Trophoblast cell (in vitro differentiated cells and primary cell): ENCODE measurements at regions not wholly inside any gene's neighbourhood (a gene's known extent, or its start where the extent isn't known, plus 50 kb on each side); places are given as distances from the start of the nearest gene placed in this dataset.

Experiments used
- DNase-seq, 2 donors: peaks; one replicate each; pipeline ENCODE4 v3.0.0-alpha.2; 2016
- H2AFZ ChIP-seq: 2 replicates; pipeline ENCODE4 v1.6.1; 2013; ENCODE audit warnings: low read length, moderate library complexity, mild to moderate bottlenecking; ENCODE audit not compliant: insufficient read depth, poor library complexity
- H2AK5ac ChIP-seq: 2 replicates; pipeline ENCODE4 v1.6.1; 2013; ENCODE audit warnings: mild to moderate bottlenecking, low read length
- H2BK120ac ChIP-seq: 2 replicates; pipeline ENCODE4 v1.6.1; 2013; ENCODE audit warnings: low read length, mild to moderate bottlenecking, moderate library complexity; ENCODE audit not compliant: insufficient read depth, poor library complexity
- H2BK12ac ChIP-seq: 2 replicates; pipeline ENCODE4 v1.6.1; 2013; ENCODE audit warnings: mild to moderate bottlenecking, low read length, moderate library complexity
- H2BK5ac ChIP-seq: 2 replicates; pipeline ENCODE4 v1.6.1; 2013; ENCODE audit warnings: low read length, low read depth, moderate library complexity, mild to moderate bottlenecking; ENCODE audit not compliant: poor library complexity
- H3K14ac ChIP-seq: 2 replicates; pipeline ENCODE4 v1.6.1; 2013; ENCODE audit warnings: mild to moderate bottlenecking, low read length
- H3K18ac ChIP-seq: 2 replicates; pipeline ENCODE4 v1.6.1; 2013; ENCODE audit warnings: mild to moderate bottlenecking, low read length
- H3K23ac ChIP-seq: 2 replicates; pipeline ENCODE4 v1.6.1; 2013; ENCODE audit warnings: low read length
- H3K27ac ChIP-seq: 2 replicates; pipeline ENCODE4 v1.5.1; 2013; ENCODE audit warnings: low read depth, mild to moderate bottlenecking, inconsistent platforms, low read length, moderate library complexity
- H3K27me3 ChIP-seq: 2 replicates; pipeline ENCODE4 v1.6.1; 2013; ENCODE audit warnings: inconsistent platforms, mild to moderate bottlenecking, low read length, moderate library complexity; ENCODE audit not compliant: insufficient read depth
- H3K36me3 ChIP-seq, 2 experiments: 1 replicate in 1 of 2; 2 replicates in 1 of 2; pipeline ENCODE4 v1.6.1; 2013; ENCODE audit warnings: low read length in 2 of 2, mild to moderate bottlenecking in 2 of 2, moderate library complexity in 1 of 2; ENCODE audit not compliant: insufficient read depth in 2 of 2, control insufficient read depth in 1 of 2
- H3K4ac ChIP-seq: 2 replicates; pipeline ENCODE4 v1.6.1; 2013; ENCODE audit warnings: low read depth, mild to moderate bottlenecking, low read length, moderate library complexity
- H3K4me1 ChIP-seq, 2 experiments: 1 replicate in 1 of 2; 2 replicates in 1 of 2; pipeline ENCODE4 v1.6.1; 2013; ENCODE audit warnings: low read length in 2 of 2, mild to moderate bottlenecking in 2 of 2, moderate library complexity in 1 of 2; ENCODE audit not compliant: insufficient read depth in 2 of 2, control insufficient read depth in 1 of 2
- H3K4me2 ChIP-seq: 2 replicates; pipeline ENCODE4 v1.6.1; 2013; ENCODE audit warnings: inconsistent platforms, mild to moderate bottlenecking, low read length, moderate library complexity
- H3K4me3 ChIP-seq: 2 replicates; pipeline ENCODE4 v1.5.1; 2013; ENCODE audit warnings: mild to moderate bottlenecking, low read depth, low read length, inconsistent platforms
- H3K79me1 ChIP-seq: one replicate; pipeline ENCODE4 v1.6.1; 2013; ENCODE audit warnings: low read length
- H3K79me2 ChIP-seq: 2 replicates; pipeline ENCODE4 v1.6.1; 2013; ENCODE audit warnings: low read length, mild to moderate bottlenecking; ENCODE audit not compliant: control insufficient read depth, insufficient read depth, poor library complexity
- H3K9ac ChIP-seq: 2 replicates; pipeline ENCODE4 v1.6.1; 2013; ENCODE audit warnings: mild to moderate bottlenecking, low read length
- H3K9me3 ChIP-seq: 2 replicates; pipeline ENCODE4 v1.6.1; 2013; ENCODE audit warnings: low read depth, mild to moderate bottlenecking, control low read depth, inconsistent platforms, low read length; ENCODE audit not compliant: insufficient read depth
- H4K12ac ChIP-seq: 2 replicates; pipeline ENCODE4 v1.6.1; 2013; ENCODE audit warnings: low read depth, mild to moderate bottlenecking, low read length, moderate library complexity
- H4K8ac ChIP-seq: 2 replicates; pipeline ENCODE4 v1.6.1; 2013; ENCODE audit warnings: low read depth, mild to moderate bottlenecking, low read length, moderate library complexity
- H4K91ac ChIP-seq: one replicate; pipeline ENCODE4 v1.6.1; 2013; ENCODE audit warnings: low read depth, mild to moderate bottlenecking, low read length, moderate library complexity
- WGBS: extraction: QIAGEN DNeasy Blood & Tissue Kit; methylation state at CpG from one replicate; pipeline ENCODE4 v1.1.7; 2013; ENCODE audit warnings: missing lambda C conversion rate; ENCODE audit not compliant: insufficient read length, insufficient coverage; ENCODE audit errors: extremely low coverage; 5-methylcytosine and 5-hydroxymethylcytosine counted together

GRCh38 chr18:27582760-27583412 is 397.8 kb upstream of the CHST9 start:
- Histone ChIP-seq H2BK12ac (no peak overlapping the region), H3K79me1 (no peaks in the 10 kb centered on the region), H4K12ac (no peak overlapping the region), H4K91ac (no peak overlapping the region), H3K4me3 (no peak overlapping the region), H3K18ac (no peak overlapping the region), H3K27ac (no peak overlapping the region), H3K14ac (no peak overlapping the region), H3K4me2 (no peak overlapping the region), H2BK5ac (no peak overlapping the region), H2BK120ac (no peak overlapping the region), H3K36me3 (no peaks in the 10 kb centered on the region), H3K27me3 (no peaks in the 10 kb centered on the region), H2AFZ (no peak overlapping the region), H4K8ac (no peak overlapping the region), H2AK5ac (no peak overlapping the region), H3K79me2 (no peaks in the 10 kb centered on the region), H3K9ac (no peak overlapping the region), H3K9me3 (peaks cover 2% of the 10 kb centered on the region), H3K23ac (no peak overlapping the region), H3K4me1 (no peaks in the 10 kb centered on the region), H3K4ac (no peak overlapping the region)
- no peak for DNase-seq
- no CpG with 5 or more reads among the region's 4 CpGs for WGBS

- no peak overlapping the region for H2BK12ac ChIP-seq
- H3K79me1 ChIP-seq, result no peaks in the 10 kb centered on the region
- no peak overlapping the region for H3K23ac ChIP-seq
- H4K12ac ChIP-seq, result no peak overlapping the region
- H3K4me1 ChIP-seq, result no peaks in the 10 kb centered on the region
- H3K4me3 ChIP-seq, result no peak overlapping the region
- H2AK5ac ChIP-seq, result no peak overlapping the region
- H2AFZ ChIP-seq, result no peak overlapping the region
- no peak overlapping the region for H3K18ac ChIP-seq
- no peak overlapping the region for H3K14ac ChIP-seq
- no peak overlapping the region for H2BK120ac ChIP-seq
- H2BK5ac ChIP-seq, result no peak overlapping the region
- H3K9ac ChIP-seq, result no peak overlapping the region
- no peak overlapping the region for H3K27ac ChIP-seq
- no peak overlapping the region for H4K91ac ChIP-seq
- H3K4ac ChIP-seq, result no peak overlapping the region
- no peak overlapping the region for H4K8ac ChIP-seq
- H3K36me3 ChIP-seq, result no peaks in the 10 kb centered on the region
- peaks cover 2% of the 10 kb centered on the region for H3K9me3 ChIP-seq
- no peak overlapping the region for H3K4me2 ChIP-seq
- DNase-seq, result no peak
- H3K27me3 ChIP-seq, result no peaks in the 10 kb centered on the region
- no CpG with 5 or more reads among the region's 3 CpGs for WGBS
- H3K79me2 ChIP-seq, result no peaks in the 10 kb centered on the region
Observed at GRCh38 chr18:27581296-27581904, 396.3 kb upstream of the CHST9 start.

GRCh38 chr18:27579364-27579763 is 394.3 kb upstream of the CHST9 start:
- no peak overlapping the region for H4K8ac ChIP-seq
- no peaks in the 10 kb centered on the region for H3K36me3 ChIP-seq
- no peak overlapping the region for H4K12ac ChIP-seq
- no peaks in the 10 kb centered on the region for H3K4me1 ChIP-seq
- DNase-seq, result peak in 1 of 2 donors; percentile 12
- H3K23ac ChIP-seq, result no peak overlapping the region
- H3K4me3 ChIP-seq, result no peak overlapping the region
- WGBS, result no CpG with 5 or more reads among the region's 2 CpGs
- H3K27me3 ChIP-seq, result no peaks in the 10 kb centered on the region
- H3K18ac ChIP-seq, result no peak overlapping the region
- H3K9ac ChIP-seq, result no peak overlapping the region
- H2BK12ac ChIP-seq, result no peak overlapping the region
- peaks cover 2% of the 10 kb centered on the region for H3K9me3 ChIP-seq
- no peak overlapping the region for H3K4ac ChIP-seq
- H2AK5ac ChIP-seq, result no peak overlapping the region
- no peak overlapping the region for H3K27ac ChIP-seq
- no peak overlapping the region for H4K91ac ChIP-seq
- H3K79me2 ChIP-seq, result no peaks in the 10 kb centered on the region
- H3K79me1 ChIP-seq, result no peaks in the 10 kb centered on the region
- H2BK5ac ChIP-seq, result no peak overlapping the region
- H2BK120ac ChIP-seq, result no peak overlapping the region
- no peak overlapping the region for H2AFZ ChIP-seq
- no peak overlapping the region for H3K4me2 ChIP-seq
- no peak overlapping the region for H3K14ac ChIP-seq

- no peak overlapping the region for H4K8ac ChIP-seq
- H3K79me2 ChIP-seq, result no peaks in the 10 kb centered on the region
- H3K27me3 ChIP-seq, result no peaks in the 10 kb centered on the region
- no peak overlapping the region for H3K9ac ChIP-seq
- H2AK5ac ChIP-seq, result no peak overlapping the region
- DNase-seq, result no peak
- no peaks in the 10 kb centered on the region for H3K4me1 ChIP-seq
- no CpG with 5 or more reads among the region's 5 CpGs for WGBS
- H2BK120ac ChIP-seq, result no peak overlapping the region
- no peak overlapping the region for H2BK5ac ChIP-seq
- H3K23ac ChIP-seq, result no peak overlapping the region
- H3K9me3 ChIP-seq, result peaks cover 2% of the 10 kb centered on the region
- no peak overlapping the region for H3K27ac ChIP-seq
- no peak overlapping the region for H2BK12ac ChIP-seq
- H3K36me3 ChIP-seq, result no peaks in the 10 kb centered on the region
- H3K79me1 ChIP-seq, result no peaks in the 10 kb centered on the region
- no peak overlapping the region for H3K4me2 ChIP-seq
- H3K14ac ChIP-seq, result no peak overlapping the region
- no peak overlapping the region for H3K4ac ChIP-seq
- no peak overlapping the region for H3K4me3 ChIP-seq
- H4K12ac ChIP-seq, result no peak overlapping the region
- no peak overlapping the region for H3K18ac ChIP-seq
- H4K91ac ChIP-seq, result no peak overlapping the region
- H2AFZ ChIP-seq, result no peak overlapping the region
Observed at GRCh38 chr18:27577752-27578151, 392.6 kb upstream of the CHST9 start.
